Trophoblast cell (in vitro differentiated cells and primary cell): ENCODE measurements at regions not wholly inside any gene's neighbourhood (a gene's known extent, or its start where the extent isn't known, plus 50 kb on each side); places are given as distances from the start of the nearest gene placed in this dataset.

Source experiments
- DNase-seq, 2 donors: peaks; one replicate each; pipeline ENCODE4 v3.0.0-alpha.2; 2016
- H2AFZ ChIP-seq: 2 replicates; pipeline ENCODE4 v1.6.1; 2013; ENCODE audit warnings: low read length, moderate library complexity, mild to moderate bottlenecking; ENCODE audit not compliant: insufficient read depth, poor library complexity
- H2AK5ac ChIP-seq: 2 replicates; pipeline ENCODE4 v1.6.1; 2013; ENCODE audit warnings: mild to moderate bottlenecking, low read length
- H2BK120ac ChIP-seq: 2 replicates; pipeline ENCODE4 v1.6.1; 2013; ENCODE audit warnings: low read length, mild to moderate bottlenecking, moderate library complexity; ENCODE audit not compliant: insufficient read depth, poor library complexity
- H2BK12ac ChIP-seq: 2 replicates; pipeline ENCODE4 v1.6.1; 2013; ENCODE audit warnings: mild to moderate bottlenecking, low read length, moderate library complexity
- H2BK5ac ChIP-seq: 2 replicates; pipeline ENCODE4 v1.6.1; 2013; ENCODE audit warnings: low read length, low read depth, moderate library complexity, mild to moderate bottlenecking; ENCODE audit not compliant: poor library complexity
- H3K14ac ChIP-seq: 2 replicates; pipeline ENCODE4 v1.6.1; 2013; ENCODE audit warnings: mild to moderate bottlenecking, low read length
- H3K18ac ChIP-seq: 2 replicates; pipeline ENCODE4 v1.6.1; 2013; ENCODE audit warnings: mild to moderate bottlenecking, low read length
- H3K23ac ChIP-seq: 2 replicates; pipeline ENCODE4 v1.6.1; 2013; ENCODE audit warnings: low read length
- H3K27ac ChIP-seq: 2 replicates; pipeline ENCODE4 v1.5.1; 2013; ENCODE audit warnings: low read depth, mild to moderate bottlenecking, inconsistent platforms, low read length, moderate library complexity
- H3K27me3 ChIP-seq: 2 replicates; pipeline ENCODE4 v1.6.1; 2013; ENCODE audit warnings: inconsistent platforms, mild to moderate bottlenecking, low read length, moderate library complexity; ENCODE audit not compliant: insufficient read depth
- H3K36me3 ChIP-seq, 2 experiments: 1 replicate in 1 of 2; 2 replicates in 1 of 2; pipeline ENCODE4 v1.6.1; 2013; ENCODE audit warnings: low read length in 2 of 2, mild to moderate bottlenecking in 2 of 2, moderate library complexity in 1 of 2; ENCODE audit not compliant: insufficient read depth in 2 of 2, control insufficient read depth in 1 of 2
- H3K4ac ChIP-seq: 2 replicates; pipeline ENCODE4 v1.6.1; 2013; ENCODE audit warnings: low read depth, mild to moderate bottlenecking, low read length, moderate library complexity
- H3K4me1 ChIP-seq, 2 experiments: 1 replicate in 1 of 2; 2 replicates in 1 of 2; pipeline ENCODE4 v1.6.1; 2013; ENCODE audit warnings: low read length in 2 of 2, mild to moderate bottlenecking in 2 of 2, moderate library complexity in 1 of 2; ENCODE audit not compliant: insufficient read depth in 2 of 2, control insufficient read depth in 1 of 2
- H3K4me2 ChIP-seq: 2 replicates; pipeline ENCODE4 v1.6.1; 2013; ENCODE audit warnings: inconsistent platforms, mild to moderate bottlenecking, low read length, moderate library complexity
- H3K4me3 ChIP-seq: 2 replicates; pipeline ENCODE4 v1.5.1; 2013; ENCODE audit warnings: mild to moderate bottlenecking, low read depth, low read length, inconsistent platforms
- H3K79me1 ChIP-seq: one replicate; pipeline ENCODE4 v1.6.1; 2013; ENCODE audit warnings: low read length
- H3K79me2 ChIP-seq: 2 replicates; pipeline ENCODE4 v1.6.1; 2013; ENCODE audit warnings: low read length, mild to moderate bottlenecking; ENCODE audit not compliant: control insufficient read depth, insufficient read depth, poor library complexity
- H3K9ac ChIP-seq: 2 replicates; pipeline ENCODE4 v1.6.1; 2013; ENCODE audit warnings: mild to moderate bottlenecking, low read length
- H3K9me3 ChIP-seq: 2 replicates; pipeline ENCODE4 v1.6.1; 2013; ENCODE audit warnings: low read depth, mild to moderate bottlenecking, control low read depth, inconsistent platforms, low read length; ENCODE audit not compliant: insufficient read depth
- H4K12ac ChIP-seq: 2 replicates; pipeline ENCODE4 v1.6.1; 2013; ENCODE audit warnings: low read depth, mild to moderate bottlenecking, low read length, moderate library complexity
- H4K8ac ChIP-seq: 2 replicates; pipeline ENCODE4 v1.6.1; 2013; ENCODE audit warnings: low read depth, mild to moderate bottlenecking, low read length, moderate library complexity
- H4K91ac ChIP-seq: one replicate; pipeline ENCODE4 v1.6.1; 2013; ENCODE audit warnings: low read depth, mild to moderate bottlenecking, low read length, moderate library complexity
- WGBS: extraction: QIAGEN DNeasy Blood & Tissue Kit; methylation state at CpG from one replicate; pipeline ENCODE4 v1.1.7; 2013; ENCODE audit warnings: missing lambda C conversion rate; ENCODE audit not compliant: insufficient read length, insufficient coverage; ENCODE audit errors: extremely low coverage; 5-methylcytosine and 5-hydroxymethylcytosine counted together

- H4K8ac ChIP-seq: no peak overlapping the region
- no peak overlapping the region for H2BK120ac ChIP-seq
- no peak overlapping the region for H3K23ac ChIP-seq
- no peak overlapping the region for H2AFZ ChIP-seq
- no peak overlapping the region for H4K12ac ChIP-seq
- H3K79me1 ChIP-seq: no peaks in the 10 kb centered on the region
- H2BK12ac ChIP-seq: no peak overlapping the region
- no peak overlapping the region for H3K14ac ChIP-seq
- H4K91ac ChIP-seq: no peak overlapping the region
- no peak overlapping the region for H3K4ac ChIP-seq
- no peaks in the 10 kb centered on the region for H3K9me3 ChIP-seq
- no peaks in the 10 kb centered on the region for H3K79me2 ChIP-seq
- H3K27me3 ChIP-seq: no peaks in the 10 kb centered on the region
- H2AK5ac ChIP-seq: no peak overlapping the region
- no peaks in the 10 kb centered on the region for H3K4me1 ChIP-seq
- no peaks in the 10 kb centered on the region for H3K36me3 ChIP-seq
- H3K27ac ChIP-seq: no peak overlapping the region
- H2BK5ac ChIP-seq: no peak overlapping the region
- H3K4me2 ChIP-seq: no peak overlapping the region
- H3K9ac ChIP-seq: no peak overlapping the region
- H3K4me3 ChIP-seq: no peak overlapping the region
- DNase-seq: no peak
- H3K18ac ChIP-seq: no peak overlapping the region
- WGBS: no CpG with 5 or more reads among the region's 1 CpG
These were observed 155.2 kb downstream of the RPL10L start for GRCh38 chr14:46496409-46496808.

- no peak overlapping the region for H3K18ac ChIP-seq
- H3K36me3 ChIP-seq: no peaks in the 10 kb centered on the region
- H3K79me1 ChIP-seq: no peaks in the 10 kb centered on the region
- no peak overlapping the region for H2AK5ac ChIP-seq
- no peak overlapping the region for H3K9ac ChIP-seq
- no peak for DNase-seq
- H2BK12ac ChIP-seq: no peak overlapping the region
- no peak overlapping the region for H3K14ac ChIP-seq
- no peak overlapping the region for H2AFZ ChIP-seq
- H3K4me3 ChIP-seq: no peak overlapping the region
- H2BK5ac ChIP-seq: no peak overlapping the region
- H3K4me1 ChIP-seq: peaks cover 0 to 4% of the 10 kb centered on the region in 2 experiments
- no peak overlapping the region for H3K4ac ChIP-seq
- no peak overlapping the region for H4K91ac ChIP-seq
- H3K27me3 ChIP-seq: no peaks in the 10 kb centered on the region
- no peak overlapping the region for H3K27ac ChIP-seq
- no peaks in the 10 kb centered on the region for H3K79me2 ChIP-seq
- WGBS: no CpG with 5 or more reads among the region's 1 CpG
- H4K12ac ChIP-seq: no peak overlapping the region
- no peak overlapping the region for H2BK120ac ChIP-seq
- H3K4me2 ChIP-seq: no peak overlapping the region
- no peaks in the 10 kb centered on the region for H3K9me3 ChIP-seq
- H4K8ac ChIP-seq: no peak overlapping the region
- no peak overlapping the region for H3K23ac ChIP-seq
These were observed 161.3 kb downstream of the RPL10L start for GRCh38 chr14:46490238-46490685.

- no peak overlapping the region for H2BK12ac ChIP-seq
- no peaks in the 10 kb centered on the region for H3K36me3 ChIP-seq
- H3K9me3 ChIP-seq: no peaks in the 10 kb centered on the region
- no peak overlapping the region for H3K27ac ChIP-seq
- WGBS: no CpG with 5 or more reads among the region's 5 CpGs
- H3K23ac ChIP-seq: no peak overlapping the region
- no peak overlapping the region for H2AK5ac ChIP-seq
- H3K18ac ChIP-seq: no peak overlapping the region
- no peak overlapping the region for H3K4me3 ChIP-seq
- H2AFZ ChIP-seq: no peak overlapping the region
- no peaks in the 10 kb centered on the region for H3K79me1 ChIP-seq
- no peak overlapping the region for H4K8ac ChIP-seq
- no peaks in the 10 kb centered on the region for H3K27me3 ChIP-seq
- no peak overlapping the region for H3K9ac ChIP-seq
- no peaks in the 10 kb centered on the region for H3K79me2 ChIP-seq
- no peak overlapping the region for H2BK5ac ChIP-seq
- no peak overlapping the region for H3K4ac ChIP-seq
- H4K12ac ChIP-seq: no peak overlapping the region
- H4K91ac ChIP-seq: no peak overlapping the region
- no peak overlapping the region for H2BK120ac ChIP-seq
- H3K4me1 ChIP-seq: peaks cover 0 to 4% of the 10 kb centered on the region in 2 experiments
- H3K14ac ChIP-seq: no peak overlapping the region
- no peak overlapping the region for H3K4me2 ChIP-seq
- no peak for DNase-seq
These were observed 163.2 kb downstream of the RPL10L start for GRCh38 chr14:46488374-46488773.

GRCh38 chr14:46487582-46488350 lies 163.8 kb downstream of the RPL10L start:
- no peaks in the 10 kb centered on the region for H3K36me3 ChIP-seq
- no peaks in the 10 kb centered on the region for H3K79me2 ChIP-seq
- peak overlapping the region; percentile 45 for H3K27ac ChIP-seq
- no peak overlapping the region for H2AK5ac ChIP-seq
- H4K8ac ChIP-seq: no peak overlapping the region
- H2BK12ac ChIP-seq: no peak overlapping the region
- no peak overlapping the region for H2AFZ ChIP-seq
- DNase-seq: no peak
- no peak overlapping the region for H3K4me3 ChIP-seq
- no peak overlapping the region for H2BK5ac ChIP-seq
- H3K4ac ChIP-seq: no peak overlapping the region
- no peak overlapping the region for H3K18ac ChIP-seq
- H3K23ac ChIP-seq: no peak overlapping the region
- no peak overlapping the region for H2BK120ac ChIP-seq
- no peak overlapping the region for H4K91ac ChIP-seq
- no peaks in the 10 kb centered on the region for H3K27me3 ChIP-seq
- no peak overlapping the region for H3K14ac ChIP-seq
- no peak overlapping the region for H3K9ac ChIP-seq
- H3K4me2 ChIP-seq: no peak overlapping the region
- no CpG with 5 or more reads among the region's 10 CpGs for WGBS
- H3K4me1 ChIP-seq: peaks cover 0 to 4% of the 10 kb centered on the region in 2 experiments
- no peak overlapping the region for H4K12ac ChIP-seq
- H3K9me3 ChIP-seq: no peaks in the 10 kb centered on the region
- H3K79me1 ChIP-seq: no peaks in the 10 kb centered on the region
